Ovary (tissue), 7 donors: ENCODE measurements at regions not wholly inside any gene's neighbourhood (a gene's known extent, or its start where the extent isn't known, plus 50 kb on each side); places are given as distances from the start of the nearest gene placed in this dataset.

ENCODE experiments used
- DNase-seq, 5 donors: peaks; one replicate each; pipeline ENCODE4 v3.0.0-alpha.2; 2019 to 2020
- H3K27ac ChIP-seq, 2 donors: fragments of 200-600 bp; one replicate each; pipeline versions ENCODE4 v1.5.1 to v1.8.0; 2019 to 2022
- H3K27me3 ChIP-seq: fragments of 200-600 bp; one replicate; pipeline ENCODE4 v1.8.0; 2022
- H3K36me3 ChIP-seq: fragments of 200-600 bp; sonication (generic); one replicate; pipeline ENCODE4 v1.5.1; 2019
- H3K4me1 ChIP-seq: one replicate; pipeline ENCODE4 v1.8.1; 2013; ENCODE audit warnings: mild to moderate bottlenecking, moderate library complexity; ENCODE audit not compliant: insufficient read depth
- H3K4me3 ChIP-seq: fragments of 200-600 bp; sonication (generic); one replicate; pipeline ENCODE4 v1.5.1; 2017
- H3K9me3 ChIP-seq, 2 donors: fragments of 200-600 bp in 1 of 2; sonication (generic) in 1 of 2; one replicate each; pipeline versions ENCODE4 v1.5.1 to v1.8.1; 2013 to 2019; ENCODE audit warnings: mild to moderate bottlenecking in 1 of 2, moderate library complexity in 1 of 2
- EP300 ChIP-seq: sonication (generic); formaldehyde crosslinking; IDR thresholded peaks from one replicate; pipeline ENCODE4 v1.6.1; 2017; ENCODE audit warnings: antibody characterized with exemption
- POLR2A ChIP-seq: fragments of 450-650 bp; IDR thresholded peaks from one replicate; pipeline ENCODE4 v1.6.1; 2017; ENCODE audit warnings: antibody characterized with exemption, mild to moderate bottlenecking, moderate library complexity
- WGBS, 3 donors: extraction: QIAGEN DNeasy Blood & Tissue Kit in 1 of 3; methylation state at CpG; one replicate each; pipeline versions ENCODE4 v1.1.5 to v1.1.7; 2013 to 2017; 5-methylcytosine and 5-hydroxymethylcytosine counted together
- intact Hi-C, 4 donors: fragments of 100-400 bp; cut with DNase I; formaldehyde crosslinking; loops; one replicate each; pipeline versions ENCODE4 v1.11.0 to v1.15.1; 2022 to 2023
- TF ChIP-seq, protein P1 (sequence below), 3 donors: fragments of 450-650 bp in 2 of 3; fragments of 200-600 bp in 1 of 3; IDR thresholded peaks; one replicate each; pipeline versions ENCODE4 v1.5.1 to v1.8.0; 2016 to 2022; ENCODE audit warnings: antibody characterized with exemption in 3 of 3, mild to moderate bottlenecking in 1 of 3
- donor health status: DM: no; HTN: no; CAD: no; lungs with moderate emphysema.
- donor health status: DM: no; HTN: no; CAD: no.
- donor health status: Bipolar disorder and iron deficiency.
- donor health status: DM: no; HTN: no; CAD: no.
- donor health status: DM: yes; HTN: yes; CAD: no.

DNA sequence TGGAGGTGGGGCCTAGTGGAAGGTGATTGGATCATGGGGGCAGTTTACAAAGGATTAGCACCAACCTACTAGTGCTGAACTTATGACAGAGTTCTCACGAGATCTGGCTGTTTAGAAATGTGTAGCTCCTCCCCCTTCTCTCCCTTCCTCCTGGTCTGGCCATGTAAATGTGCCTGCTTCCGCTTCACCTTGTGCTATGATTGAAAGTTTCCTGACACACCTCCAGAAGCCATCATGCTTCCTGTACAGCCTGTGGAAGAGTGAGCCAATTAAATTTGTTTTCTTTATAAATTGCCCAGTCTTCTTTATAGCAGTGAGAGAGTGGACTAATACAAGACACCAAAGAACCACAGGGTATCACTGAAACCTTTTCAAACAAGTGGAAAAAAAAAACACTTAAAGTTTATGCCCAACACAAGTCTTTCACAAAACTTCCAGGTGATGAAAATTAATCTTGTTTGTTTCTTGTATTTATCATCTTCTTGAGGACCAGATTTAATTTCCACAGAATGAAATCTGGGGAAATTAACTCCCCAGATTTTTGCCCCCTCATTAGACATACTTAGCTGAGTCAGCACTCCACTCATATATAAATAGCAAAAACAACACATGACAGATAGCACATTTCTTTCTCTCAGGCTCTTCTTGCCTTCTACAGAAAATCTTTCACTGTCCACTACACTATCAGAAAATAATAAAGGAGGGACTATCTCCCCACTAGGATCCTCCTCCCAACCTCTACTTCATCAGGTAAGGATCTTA, 847.2 kb downstream of the TUSC7 start:
- 77 to 84% (median 84%) methylated on average over 2 of the region's 2 CpGs for WGBS, 3 donors
- TF ChIP-seq EP300 (no peak), POLR2A (no peak)
- TF ChIP-seq, protein P1, sequence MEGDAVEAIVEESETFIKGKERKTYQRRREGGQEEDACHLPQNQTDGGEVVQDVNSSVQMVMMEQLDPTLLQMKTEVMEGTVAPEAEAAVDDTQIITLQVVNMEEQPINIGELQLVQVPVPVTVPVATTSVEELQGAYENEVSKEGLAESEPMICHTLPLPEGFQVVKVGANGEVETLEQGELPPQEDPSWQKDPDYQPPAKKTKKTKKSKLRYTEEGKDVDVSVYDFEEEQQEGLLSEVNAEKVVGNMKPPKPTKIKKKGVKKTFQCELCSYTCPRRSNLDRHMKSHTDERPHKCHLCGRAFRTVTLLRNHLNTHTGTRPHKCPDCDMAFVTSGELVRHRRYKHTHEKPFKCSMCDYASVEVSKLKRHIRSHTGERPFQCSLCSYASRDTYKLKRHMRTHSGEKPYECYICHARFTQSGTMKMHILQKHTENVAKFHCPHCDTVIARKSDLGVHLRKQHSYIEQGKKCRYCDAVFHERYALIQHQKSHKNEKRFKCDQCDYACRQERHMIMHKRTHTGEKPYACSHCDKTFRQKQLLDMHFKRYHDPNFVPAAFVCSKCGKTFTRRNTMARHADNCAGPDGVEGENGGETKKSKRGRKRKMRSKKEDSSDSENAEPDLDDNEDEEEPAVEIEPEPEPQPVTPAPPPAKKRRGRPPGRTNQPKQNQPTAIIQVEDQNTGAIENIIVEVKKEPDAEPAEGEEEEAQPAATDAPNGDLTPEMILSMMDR (IDR thresholded peaks at IDR 0.05), result no peak
- intact Hi-C loops, result no loop called here
- no peak for DNase-seq
- Histone ChIP-seq H3K4me1 (no peaks in the 10 kb centered on the region), H3K27ac (no peak overlapping the region), H3K27me3 (no peaks in the 10 kb centered on the region), H3K9me3 (no peaks in the 10 kb centered on the region), H3K4me3 (no peak overlapping the region), H3K36me3 (no peaks in the 10 kb centered on the region)

DNA sequence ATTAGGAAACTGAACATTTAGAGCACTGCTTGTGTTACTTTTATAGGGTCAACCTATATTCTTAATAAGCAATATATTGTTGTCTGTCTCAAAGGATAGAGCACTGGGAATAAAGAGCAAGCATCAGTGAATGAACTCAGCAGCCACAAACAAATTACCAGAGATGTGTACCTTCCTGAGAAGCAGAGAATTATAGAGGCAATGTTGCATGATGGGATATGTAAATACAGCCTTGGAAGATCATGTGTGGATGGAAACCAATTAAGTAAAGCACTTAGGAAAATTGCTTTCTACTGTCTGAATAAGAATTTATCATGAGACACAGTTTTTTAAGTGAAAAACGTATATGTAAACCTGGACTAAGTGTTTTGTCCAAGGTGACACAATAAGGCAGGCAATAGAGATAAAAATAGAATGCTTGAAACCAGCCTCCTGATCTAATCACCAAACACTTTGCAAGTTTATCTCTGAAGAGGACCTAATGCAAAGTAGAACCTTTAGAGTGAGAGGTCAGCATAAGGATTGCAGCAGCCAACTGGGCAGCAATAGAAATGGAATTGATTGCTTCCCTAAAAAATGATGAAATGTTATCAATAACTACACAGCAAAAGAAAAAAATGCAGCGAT, 848.0 kb downstream of the TUSC7 start:
- intact Hi-C loops, result no loop called here
- no peaks in the 10 kb centered on the region for H3K27me3 ChIP-seq

DNA sequence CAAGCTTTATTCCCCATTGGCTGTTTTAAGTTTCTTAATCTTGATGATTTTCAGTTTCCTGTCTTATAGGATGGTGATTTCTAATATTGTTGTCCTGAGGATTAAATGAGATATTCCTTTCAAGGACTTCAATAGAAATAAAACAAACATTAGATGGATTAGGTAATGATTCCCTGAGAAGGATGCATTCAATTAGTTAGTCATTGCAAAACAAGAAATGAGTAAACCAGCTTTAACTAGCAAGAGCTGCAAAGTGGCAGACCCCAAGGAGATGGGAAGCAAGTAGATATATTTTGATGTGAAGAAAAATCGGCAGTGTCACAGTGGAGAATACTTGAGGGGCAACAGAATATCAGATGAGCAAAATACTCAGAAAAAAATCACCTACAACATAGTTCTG, 849.1 kb downstream of the TUSC7 start:
- intact Hi-C loops, result no loop called here
- no peak overlapping the region for H3K27ac ChIP-seq
- H3K4me3 ChIP-seq, result no peak overlapping the region
- WGBS, 3 donors, result 88 to 97% (median 94%) methylated on average over 1 of the region's 1 CpG
- DNase-seq, result no peak
- peaks cover 1% of the 10 kb centered on the region for H3K4me1 ChIP-seq
- no peaks in the 10 kb centered on the region for H3K9me3 ChIP-seq
- no peaks in the 10 kb centered on the region for H3K36me3 ChIP-seq
- no peaks in the 10 kb centered on the region for H3K27me3 ChIP-seq
- TF ChIP-seq EP300 (no peak), POLR2A (no peak)
- TF ChIP-seq, protein P1 (IDR thresholded peaks at IDR 0.05), result no peak

More for the DNA sequence above, 848.0 kb downstream of the TUSC7 start:
- 77 to 84% (median 84%) methylated on average over 2 of the region's 2 CpGs for WGBS, 3 donors
- Histone ChIP-seq H3K36me3 (no peaks in the 10 kb centered on the region), H3K4me1 (peaks cover 1% of the 10 kb centered on the region), H3K9me3 (no peaks in the 10 kb centered on the region), H3K4me3 (no peak overlapping the region), H3K27ac (no peak overlapping the region)
- DNase-seq, result no peak
- TF ChIP-seq POLR2A, result no peak
- TF ChIP-seq, protein P1 (IDR thresholded peaks at IDR 0.05), result no peak
- no peak for TF ChIP-seq EP300

DNA sequence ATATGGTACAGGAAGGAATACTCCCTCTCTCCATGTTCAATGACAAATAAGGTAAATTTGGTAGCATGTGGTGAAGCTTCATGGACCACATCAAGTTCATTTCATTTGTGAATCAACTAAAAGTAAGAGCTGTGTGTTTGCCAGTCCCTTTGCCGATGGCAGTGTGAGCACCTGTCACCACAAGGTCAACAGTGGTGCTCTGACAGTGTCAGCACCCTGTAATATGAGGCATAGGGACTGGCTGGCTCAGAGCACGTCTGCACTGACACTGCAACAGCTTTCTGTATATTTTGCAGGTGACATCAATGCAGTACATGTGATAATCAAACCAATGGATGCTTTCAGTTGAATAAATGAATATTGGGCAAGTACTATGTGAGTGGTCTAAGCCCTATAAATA, 852.4 kb downstream of the TUSC7 start:
- TF ChIP-seq EP300 (no peak), POLR2A (no peak)
- TF ChIP-seq, protein P1 (IDR thresholded peaks at IDR 0.05), result no peak
- intact Hi-C loops, result no loop called here
- Histone ChIP-seq H3K4me3 (no peak overlapping the region), H3K27ac (no peak overlapping the region), H3K4me1 (peaks cover 1% of the 10 kb centered on the region), H3K27me3 (no peaks in the 10 kb centered on the region), H3K36me3 (no peaks in the 10 kb centered on the region), H3K9me3 (no peaks in the 10 kb centered on the region)
- 86 to 98% (median 92%) methylated on average over 2 of the region's 2 CpGs for WGBS, 3 donors
- DNase-seq, result no peak
